Activated T-helper 17 cell treated with anti-CD3 and anti-CD28 coated beads, Interleukin-2, amount 50 U/mL, for 72 hours (primary cell): ENCODE measurements at regions not wholly inside any gene's neighbourhood (a gene's known extent, or its start where the extent isn't known, plus 50 kb on each side); places are given as distances from the start of the nearest gene placed in this dataset.
"Not testable (repeated sequence)": the region's sequence is repeated elsewhere in the genome, so short reads cannot be mapped to it uniquely, and the experiment has no call there.

ENCODE experiments used
- ATAC-seq: fragments of 150-1000 bp; cut with Tn5 transposase; replicated peaks from 2 replicates; pipeline ENCODE4 v1.10.0; 2021; ENCODE audit warnings: mild to moderate bottlenecking, moderate library complexity
- H3K27ac Mint-ChIP-seq: one replicate; pipeline ENCODE4 v1.8.0; 2022; ENCODE audit warnings: mixed read lengths
- H3K27me3 Mint-ChIP-seq: one replicate; pipeline ENCODE4 v1.8.0; 2022; ENCODE audit warnings: mixed read lengths
- H3K36me3 Mint-ChIP-seq: one replicate; pipeline ENCODE4 v1.8.0; 2022; ENCODE audit warnings: low read depth, mild to moderate bottlenecking, mixed read lengths
- H3K4me1 Mint-ChIP-seq: one replicate; pipeline ENCODE4 v1.8.0; 2022; ENCODE audit warnings: mixed read lengths
- H3K4me3 Mint-ChIP-seq: one replicate; pipeline ENCODE4 v1.8.0; 2022; ENCODE audit warnings: mild to moderate bottlenecking, mixed read lengths
- H3K9me3 Mint-ChIP-seq: one replicate; pipeline ENCODE4 v1.8.0; 2022; ENCODE audit warnings: mixed read lengths

GRCh38 chr17:71104225-71104624 lies 934.9 kb downstream of the KCNJ2 start:
- ATAC-seq: no peak
- Mint-ChIP-seq H3K27me3 (no peaks in the 10 kb centered on the region), H3K36me3 (no peaks in the 10 kb centered on the region), H3K9me3 (peaks cover 9% of the 10 kb centered on the region), H3K27ac (no peak overlapping the region), H3K4me3 (no peak overlapping the region), H3K4me1 (no peaks in the 10 kb centered on the region)

GRCh38 chr17:71106056-71106455 lies 936.7 kb downstream of the KCNJ2 start:
- H3K9me3 Mint-ChIP-seq: peaks cover 12% of the 10 kb centered on the region
- not testable (repeated sequence) for H3K4me1 Mint-ChIP-seq, H3K4me3 Mint-ChIP-seq, H3K27me3 Mint-ChIP-seq, H3K36me3 Mint-ChIP-seq, H3K27ac Mint-ChIP-seq, ATAC-seq

- no peak overlapping the region for H3K27ac Mint-ChIP-seq
These were observed 937.8 kb downstream of the KCNJ2 start for GRCh38 chr17:71107136-71107535.

GRCh38 chr17:71109697-71110096 lies 940.4 kb downstream of the KCNJ2 start:
- no peak for ATAC-seq
- Mint-ChIP-seq H3K36me3 (no peaks in the 10 kb centered on the region), H3K27me3 (peaks cover 4% of the 10 kb centered on the region), H3K4me3 (no peak overlapping the region), H3K9me3 (peaks cover 11% of the 10 kb centered on the region), H3K4me1 (no peaks in the 10 kb centered on the region), H3K27ac (no peak overlapping the region)

More at GRCh38 chr17:71107136-71107535, 937.8 kb downstream of the KCNJ2 start:
- Mint-ChIP-seq H3K9me3 (peaks cover 15% of the 10 kb centered on the region), H3K4me1 (no peaks in the 10 kb centered on the region), H3K4me3 (no peak overlapping the region), H3K36me3 (no peaks in the 10 kb centered on the region), H3K27me3 (no peaks in the 10 kb centered on the region)
- no peak for ATAC-seq

- Mint-ChIP-seq H3K36me3 (no peaks in the 10 kb centered on the region), H3K27me3 (peaks cover 4% of the 10 kb centered on the region)
These were observed 941.0 kb downstream of the KCNJ2 start for GRCh38 chr17:71110326-71110725.

GRCh38 chr17:71111460-71111859 lies 942.1 kb downstream of the KCNJ2 start:
- Mint-ChIP-seq H3K36me3 (no peaks in the 10 kb centered on the region), H3K27me3 (peaks cover 7% of the 10 kb centered on the region), H3K9me3 (peaks cover 12% of the 10 kb centered on the region), H3K4me1 (no peaks in the 10 kb centered on the region), H3K27ac (no peak overlapping the region), H3K4me3 (no peak overlapping the region)
- ATAC-seq: no peak

More at GRCh38 chr17:71110326-71110725, 941.0 kb downstream of the KCNJ2 start:
- Mint-ChIP-seq H3K4me3 (no peak overlapping the region), H3K27ac (no peak overlapping the region), H3K4me1 (no peaks in the 10 kb centered on the region), H3K9me3 (peaks cover 8% of the 10 kb centered on the region)
- ATAC-seq: no peak

- Mint-ChIP-seq H3K9me3 (peaks cover 12% of the 10 kb centered on the region), H3K4me1 (no peaks in the 10 kb centered on the region), H3K27me3 (peaks cover 7% of the 10 kb centered on the region), H3K36me3 (no peaks in the 10 kb centered on the region), H3K4me3 (no peak overlapping the region), H3K27ac (no peak overlapping the region)
- no peak for ATAC-seq
These were observed 942.6 kb downstream of the KCNJ2 start for GRCh38 chr17:71111934-71112333.

GRCh38 chr17:71113347-71113746 lies 944.0 kb downstream of the KCNJ2 start:
- no peak overlapping the region for H3K27ac Mint-ChIP-seq
- H3K4me1 Mint-ChIP-seq: no peaks in the 10 kb centered on the region
- H3K27me3 Mint-ChIP-seq: peaks cover 7% of the 10 kb centered on the region
- ATAC-seq: no peak
- H3K4me3 Mint-ChIP-seq: no peak overlapping the region
- H3K9me3 Mint-ChIP-seq: peaks cover 16% of the 10 kb centered on the region
- H3K36me3 Mint-ChIP-seq: no peaks in the 10 kb centered on the region

GRCh38 chr17:71114911-71115668 lies 945.8 kb downstream of the KCNJ2 start:
- ATAC-seq: no peak
- peaks cover 16% of the 10 kb centered on the region for H3K9me3 Mint-ChIP-seq
- H3K4me1 Mint-ChIP-seq: no peaks in the 10 kb centered on the region
- no peak overlapping the region for H3K27ac Mint-ChIP-seq
- no peaks in the 10 kb centered on the region for H3K36me3 Mint-ChIP-seq
- H3K4me3 Mint-ChIP-seq: no peak overlapping the region
- peaks cover 7% of the 10 kb centered on the region for H3K27me3 Mint-ChIP-seq

GRCh38 chr17:71115669-71115972 lies 946.3 kb downstream of the KCNJ2 start:
- no peaks in the 10 kb centered on the region for H3K4me1 Mint-ChIP-seq
- peaks cover 7% of the 10 kb centered on the region for H3K27me3 Mint-ChIP-seq
- H3K4me3 Mint-ChIP-seq: no peak overlapping the region
- peaks cover 14% of the 10 kb centered on the region for H3K9me3 Mint-ChIP-seq
- ATAC-seq: no peak
- H3K27ac Mint-ChIP-seq: no peak overlapping the region
- no peaks in the 10 kb centered on the region for H3K36me3 Mint-ChIP-seq

- Mint-ChIP-seq H3K4me1 (no peaks in the 10 kb centered on the region), H3K36me3 (no peaks in the 10 kb centered on the region), H3K27me3 (peaks cover 7% of the 10 kb centered on the region), H3K9me3 (peaks cover 10% of the 10 kb centered on the region), H3K4me3 (no peak overlapping the region), H3K27ac (no peak overlapping the region)
- no peak for ATAC-seq
These were observed 948.1 kb downstream of the KCNJ2 start for GRCh38 chr17:71117466-71117865.

- Mint-ChIP-seq H3K27ac (no peak overlapping the region), H3K4me3 (no peak overlapping the region), H3K36me3 (no peaks in the 10 kb centered on the region), H3K4me1 (no peaks in the 10 kb centered on the region), H3K27me3 (peaks cover 7% of the 10 kb centered on the region), H3K9me3 (peaks cover 14% of the 10 kb centered on the region)
- ATAC-seq: no peak
These were observed 948.7 kb downstream of the KCNJ2 start for GRCh38 chr17:71118039-71118438.

- Mint-ChIP-seq H3K4me3 (no peak overlapping the region), H3K27me3 (no peaks in the 10 kb centered on the region), H3K36me3 (no peaks in the 10 kb centered on the region), H3K4me1 (no peaks in the 10 kb centered on the region), H3K9me3 (peaks cover 4% of the 10 kb centered on the region), H3K27ac (no peak overlapping the region)
- ATAC-seq: no peak
These were observed 958.1 kb downstream of the KCNJ2 start for GRCh38 chr17:71127416-71127815.

- Mint-ChIP-seq H3K4me1 (no peaks in the 10 kb centered on the region), H3K27ac (no peak overlapping the region), H3K27me3 (peaks cover 2% of the 10 kb centered on the region), H3K9me3 (no peaks in the 10 kb centered on the region), H3K4me3 (no peak overlapping the region), H3K36me3 (no peaks in the 10 kb centered on the region)
- ATAC-seq: no peak
These were observed 973.0 kb downstream of the KCNJ2 start for GRCh38 chr17:71142333-71142732.

GRCh38 chr17:71145486-71145885 lies 975.3 kb upstream of the SOX9 start:
- no peak overlapping the region for H3K4me3 Mint-ChIP-seq
- no peak for ATAC-seq
- no peaks in the 10 kb centered on the region for H3K4me1 Mint-ChIP-seq

GRCh38 chr17:71147906-71148305 lies 972.9 kb upstream of the SOX9 start:
- ATAC-seq: no peak
- Mint-ChIP-seq H3K36me3 (no peaks in the 10 kb centered on the region), H3K27me3 (peaks cover 3% of the 10 kb centered on the region), H3K9me3 (peaks cover 3% of the 10 kb centered on the region), H3K4me3 (no peak overlapping the region), H3K4me1 (no peaks in the 10 kb centered on the region), H3K27ac (no peak overlapping the region)

More at GRCh38 chr17:71145486-71145885, 975.3 kb upstream of the SOX9 start:
- Mint-ChIP-seq H3K27ac (no peak overlapping the region), H3K9me3 (peaks cover 3% of the 10 kb centered on the region), H3K27me3 (peaks cover 3% of the 10 kb centered on the region), H3K36me3 (no peaks in the 10 kb centered on the region)
